ENCODE measurements at regions not wholly inside any gene's neighbourhood (a gene's known extent, or its start where the extent isn't known, plus 50 kb on each side); places are given as distances from the start of the nearest gene placed in this dataset.

DNA sequence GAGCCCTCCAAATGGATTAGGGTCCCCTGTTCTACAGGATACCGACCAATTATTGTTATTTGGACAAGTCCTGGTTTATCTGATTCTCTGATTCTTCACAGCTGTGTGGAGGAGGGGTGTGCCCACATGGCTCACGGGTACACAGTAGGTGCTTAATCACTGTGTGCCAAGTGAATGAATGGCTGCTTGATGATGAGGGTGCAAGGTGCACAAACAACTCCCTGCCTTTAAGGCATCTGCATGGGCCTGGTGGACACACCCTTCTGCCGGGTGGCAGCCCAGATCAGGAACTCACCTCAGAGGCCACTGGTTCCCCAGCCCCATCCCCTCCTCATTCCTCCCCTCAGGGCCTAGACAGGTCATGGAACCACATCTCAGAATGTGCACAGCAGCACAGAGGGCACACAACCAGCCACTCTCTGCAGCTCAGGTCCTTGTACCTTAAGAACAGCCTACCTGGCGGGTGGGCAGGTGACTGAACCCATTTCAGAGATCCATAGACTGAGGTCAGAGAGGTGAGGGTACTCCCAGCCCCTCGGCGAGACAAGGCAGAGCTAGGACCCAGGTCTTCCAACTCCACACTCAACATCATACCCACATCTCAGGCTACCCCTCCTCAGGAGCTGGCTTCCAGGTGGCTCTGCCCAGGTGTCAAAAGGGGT lies 50.3 kb downstream of the SHANK2 start:
- Mint-ChIP-seq H3K9me3 (no peaks in the 10 kb centered on the region), H3K27me3 (ENCODE audit: insufficient read depth) (no peaks in the 10 kb centered on the region), H3K4me3 (no peak overlapping the region), H3K27ac (no peak overlapping the region), H3K36me3 (ENCODE audit: low read depth) (peaks cover 18% of the 10 kb centered on the region), H3K4me1 (peaks cover 8% of the 10 kb centered on the region)
- Histone ChIP-seq H3K9me3 (ENCODE audit: control insufficient read depth, low read length) (no peaks in the 10 kb centered on the region), H3K36me3 (ENCODE audit: control insufficient read depth, insufficient read depth, low read length) (no peaks in the 10 kb centered on the region), H3K27ac (ENCODE audit: low read depth, low read length) (no peak overlapping the region), H3K4me3 (ENCODE audit: low read length) (no peak overlapping the region), H3K27me3 (ENCODE audit: control insufficient read depth, insufficient read depth, low read length, poor library complexity, severe bottlenecking) (no peaks in the 10 kb centered on the region), H3K9ac (ENCODE audit: extremely low read depth, low read length, poor library complexity, severe bottlenecking) (no peak overlapping the region), H3K4me1 (ENCODE audit: control insufficient read depth, insufficient read depth, low read length) (no peaks in the 10 kb centered on the region)
- TF ChIP-seq, protein P1, sequence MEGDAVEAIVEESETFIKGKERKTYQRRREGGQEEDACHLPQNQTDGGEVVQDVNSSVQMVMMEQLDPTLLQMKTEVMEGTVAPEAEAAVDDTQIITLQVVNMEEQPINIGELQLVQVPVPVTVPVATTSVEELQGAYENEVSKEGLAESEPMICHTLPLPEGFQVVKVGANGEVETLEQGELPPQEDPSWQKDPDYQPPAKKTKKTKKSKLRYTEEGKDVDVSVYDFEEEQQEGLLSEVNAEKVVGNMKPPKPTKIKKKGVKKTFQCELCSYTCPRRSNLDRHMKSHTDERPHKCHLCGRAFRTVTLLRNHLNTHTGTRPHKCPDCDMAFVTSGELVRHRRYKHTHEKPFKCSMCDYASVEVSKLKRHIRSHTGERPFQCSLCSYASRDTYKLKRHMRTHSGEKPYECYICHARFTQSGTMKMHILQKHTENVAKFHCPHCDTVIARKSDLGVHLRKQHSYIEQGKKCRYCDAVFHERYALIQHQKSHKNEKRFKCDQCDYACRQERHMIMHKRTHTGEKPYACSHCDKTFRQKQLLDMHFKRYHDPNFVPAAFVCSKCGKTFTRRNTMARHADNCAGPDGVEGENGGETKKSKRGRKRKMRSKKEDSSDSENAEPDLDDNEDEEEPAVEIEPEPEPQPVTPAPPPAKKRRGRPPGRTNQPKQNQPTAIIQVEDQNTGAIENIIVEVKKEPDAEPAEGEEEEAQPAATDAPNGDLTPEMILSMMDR (conservative IDR thresholded peaks at IDR 0.05), result no peak
- 93 to 100% methylated on average over 1 to 6 of the region's 6 CpGs for WGBS, 2 experiments (ENCODE audit: insufficient coverage in 1 of 2, insufficient read length in 1 of 2)
- no peak for DNase-seq

DNA sequence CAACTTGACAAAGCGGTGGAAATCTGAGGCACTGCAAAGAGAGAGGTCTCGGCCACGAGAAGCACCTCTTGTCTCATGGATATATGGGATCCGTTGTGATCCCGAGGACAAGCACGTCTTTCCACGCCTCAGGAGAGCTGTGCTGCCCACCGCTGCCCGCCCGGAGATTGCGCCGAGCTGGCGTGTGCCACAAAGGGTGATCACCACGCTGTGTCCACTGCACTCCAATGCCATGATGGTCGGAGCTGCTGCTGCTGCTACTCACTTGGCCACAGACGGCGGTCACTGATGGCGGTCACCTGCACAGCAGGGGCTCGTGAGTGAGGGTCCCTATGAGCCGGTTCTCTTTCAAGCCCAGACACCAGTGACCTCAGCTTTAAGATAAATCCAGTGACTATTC lies 51.1 kb downstream of the SHANK2 start:
- Mint-ChIP-seq H3K4me3 (no peak overlapping the region), H3K36me3 (ENCODE audit: low read depth) (peaks cover 18% of the 10 kb centered on the region), H3K9me3 (no peaks in the 10 kb centered on the region), H3K27me3 (ENCODE audit: insufficient read depth) (no peaks in the 10 kb centered on the region), H3K4me1 (peaks cover 4% of the 10 kb centered on the region), H3K27ac (no peak overlapping the region)
- no peak overlapping the region for H3K27ac ChIP-seq (ENCODE audit: low read depth, low read length)
- H3K36me3 ChIP-seq (ENCODE audit: control insufficient read depth, insufficient read depth, low read length), result no peaks in the 10 kb centered on the region
- DNase-seq, result no peak
- no peaks in the 10 kb centered on the region for H3K9me3 ChIP-seq (ENCODE audit: control insufficient read depth, low read length)
- H3K4me3 ChIP-seq (ENCODE audit: low read length), result no peak overlapping the region
- no peaks in the 10 kb centered on the region for H3K27me3 ChIP-seq (ENCODE audit: control insufficient read depth, insufficient read depth, low read length, poor library complexity, severe bottlenecking)
- TF ChIP-seq, protein P1 (conservative IDR thresholded peaks at IDR 0.05), result no peak
- no peak overlapping the region for H3K9ac ChIP-seq (ENCODE audit: extremely low read depth, low read length, poor library complexity, severe bottlenecking)
- H3K4me1 ChIP-seq (ENCODE audit: control insufficient read depth, insufficient read depth, low read length), result no peaks in the 10 kb centered on the region
- WGBS, 2 experiments (ENCODE audit: insufficient coverage in 1 of 2, insufficient read length in 1 of 2), result 95 to 96% methylated on average over 20 of the region's 20 CpGs

GRCh38 chr11:71200761-71201160 lies 51.6 kb downstream of the SHANK2 start:
- H3K4me1 Mint-ChIP-seq, result no peaks in the 10 kb centered on the region
- Histone ChIP-seq H3K27me3 (ENCODE audit: control insufficient read depth, insufficient read depth, low read length, poor library complexity, severe bottlenecking) (no peaks in the 10 kb centered on the region), H3K9ac (ENCODE audit: extremely low read depth, low read length, poor library complexity, severe bottlenecking) (no peak overlapping the region), H3K27ac (ENCODE audit: low read depth, low read length) (no peak overlapping the region), H3K36me3 (ENCODE audit: control insufficient read depth, insufficient read depth, low read length) (no peaks in the 10 kb centered on the region), H3K4me3 (ENCODE audit: low read length) (no peak overlapping the region), H3K9me3 (ENCODE audit: control insufficient read depth, low read length) (no peaks in the 10 kb centered on the region), H3K4me1 (ENCODE audit: control insufficient read depth, insufficient read depth, low read length) (no peaks in the 10 kb centered on the region)
- H3K27ac Mint-ChIP-seq, result no peak overlapping the region
- peaks cover 18% of the 10 kb centered on the region for H3K36me3 Mint-ChIP-seq (ENCODE audit: low read depth)
- no peaks in the 10 kb centered on the region for H3K9me3 Mint-ChIP-seq
- H3K27me3 Mint-ChIP-seq (ENCODE audit: insufficient read depth), result no peaks in the 10 kb centered on the region
- 90 to 92% methylated on average over 5 of the region's 5 CpGs for WGBS, 2 experiments (ENCODE audit: insufficient coverage in 1 of 2, insufficient read length in 1 of 2)
- H3K4me3 Mint-ChIP-seq, result no peak overlapping the region
- TF ChIP-seq, protein P1 (conservative IDR thresholded peaks at IDR 0.05), result no peak
- no peak for DNase-seq
